ENCODE measurements at regions not wholly inside any gene's neighbourhood (a gene's known extent, or its start where the extent isn't known, plus 50 kb on each side); places are given as distances from the start of the nearest gene placed in this dataset.

- Mint-ChIP-seq H3K27me3 (ENCODE audit: insufficient read depth) (peaks cover 1% of the 10 kb centered on the region; the same call in 1 of the 2 replicates), H3K36me3 (ENCODE audit: low read depth) (peaks cover 17% of the 10 kb centered on the region), H3K27ac (peak overlapping the region; percentile 24; the same call in 1 of the 2 replicates), H3K4me3 (no peak overlapping the region), H3K4me1 (ENCODE audit: low read depth) (peaks cover 23% of the 10 kb centered on the region), H3K9me3 (peaks cover 16% of the 10 kb centered on the region)
- no peak for DNase-seq
- no peak for TF ChIP-seq CTCF (IDR thresholded peaks at IDR 0.05)
Observed at GRCh38 chr4:137968956-137969678, 273.0 kb downstream of the SLC7A11 start.

- TF ChIP-seq CTCF (IDR thresholded peaks at IDR 0.05): no peak
- H3K27me3 Mint-ChIP-seq (ENCODE audit: insufficient read depth): no peaks in the 10 kb centered on the region
- H3K4me1 Mint-ChIP-seq (ENCODE audit: low read depth): peaks cover 23% of the 10 kb centered on the region
- H3K4me3 Mint-ChIP-seq: no peak overlapping the region
- H3K9me3 Mint-ChIP-seq: peaks cover 16% of the 10 kb centered on the region
- peaks cover 17% of the 10 kb centered on the region for H3K36me3 Mint-ChIP-seq (ENCODE audit: low read depth)
- H3K27ac Mint-ChIP-seq: no peak overlapping the region
- DNase-seq: no peak
Observed at GRCh38 chr4:137967480-137968190, 274.5 kb downstream of the SLC7A11 start.

- Mint-ChIP-seq H3K27me3 (ENCODE audit: insufficient read depth) (no peaks in the 10 kb centered on the region), H3K27ac (no peak overlapping the region), H3K9me3 (peaks cover 16% of the 10 kb centered on the region), H3K4me3 (no peak overlapping the region), H3K36me3 (ENCODE audit: low read depth) (peaks cover 17% of the 10 kb centered on the region), H3K4me1 (ENCODE audit: low read depth) (peaks cover 29% of the 10 kb centered on the region)
- no peak for DNase-seq
- TF ChIP-seq CTCF (IDR thresholded peaks at IDR 0.05): no peak
Observed at GRCh38 chr4:137966504-137966903, 275.6 kb downstream of the SLC7A11 start.

- peak; percentile 74 for DNase-seq
- Mint-ChIP-seq H3K4me1 (ENCODE audit: low read depth) (peaks cover 36% of the 10 kb centered on the region), H3K9me3 (peaks cover 2% of the 10 kb centered on the region; the same call in 1 of the 2 replicates), H3K27ac (peak overlapping the region; percentile 82), H3K4me3 (peak overlapping the region; percentile 65), H3K27me3 (ENCODE audit: insufficient read depth) (no peaks in the 10 kb centered on the region), H3K36me3 (ENCODE audit: low read depth) (peaks cover 2% of the 10 kb centered on the region; the same call in 1 of the 2 replicates)
- no peak for TF ChIP-seq CTCF (IDR thresholded peaks at IDR 0.05)
Observed at GRCh38 chr4:137961051-137961438, 281.1 kb downstream of the SLC7A11 start.

GRCh38 chr4:137960371-137961050 is 281.6 kb downstream of the SLC7A11 start:
- DNase-seq: peak; percentile 70
- TF ChIP-seq CTCF (IDR thresholded peaks at IDR 0.05): no peak
- Mint-ChIP-seq H3K27ac (peak overlapping the region; percentile 82), H3K4me3 (peak overlapping the region; percentile 65), H3K4me1 (ENCODE audit: low read depth) (peaks cover 42% of the 10 kb centered on the region), H3K27me3 (ENCODE audit: insufficient read depth) (no peaks in the 10 kb centered on the region), H3K9me3 (no peaks in the 10 kb centered on the region), H3K36me3 (ENCODE audit: low read depth) (no peaks in the 10 kb centered on the region)
